Psoas muscle (tissue), 7 donors: ENCODE measurements at regions not wholly inside any gene's neighbourhood (a gene's known extent, or its start where the extent isn't known, plus 50 kb on each side); places are given as distances from the start of the nearest gene placed in this dataset.
"Not testable (repeated sequence)": the region's sequence is repeated elsewhere in the genome, so short reads cannot be mapped to it uniquely, and the experiment has no call there.

ENCODE experiments used
- ATAC-seq, 4 donors: fragments of 200-7000 bp; cut with Tn5 transposase; one replicate each; pipeline ENCODE4 v1.9.1; 2020; ENCODE audit warnings: moderate library complexity in 3 of 4, mild to moderate bottlenecking in 2 of 4
- DNase-seq, 2 donors: peaks; one replicate each; pipeline ENCODE4 v3.0.0-alpha.2; 2020
- H3K27ac ChIP-seq: fragments of 200-600 bp; one replicate; pipeline ENCODE4 v1.8.0; 2022
- H3K27me3 ChIP-seq, 3 donors: fragments of 200-600 bp in 1 of 3; one replicate each; pipeline versions ENCODE4 v1.6.1 to v1.8.0; 2013 to 2022; ENCODE audit warnings: low read length in 2 of 3, mild to moderate bottlenecking in 2 of 3, moderate library complexity in 1 of 3; ENCODE audit not compliant: insufficient read depth in 3 of 3
- H3K36me3 ChIP-seq, 2 donors: fragments of 200-600 bp in 1 of 2; one replicate each; pipeline versions ENCODE4 v1.6.1 to v1.8.0; 2013 to 2022; ENCODE audit warnings: low read depth in 1 of 2, mild to moderate bottlenecking in 1 of 2, moderate library complexity in 1 of 2; ENCODE audit not compliant: insufficient read depth in 1 of 2
- H3K4me1 ChIP-seq: fragments of 200-600 bp; one replicate; pipeline ENCODE4 v1.8.0; 2022
- H3K4me3 ChIP-seq: fragments of 200-600 bp; one replicate; pipeline ENCODE4 v1.8.0; 2022; ENCODE audit warnings: mild to moderate bottlenecking
- H3K9me3 ChIP-seq: fragments of 200-600 bp; one replicate; pipeline ENCODE4 v1.8.0; 2022
- WGBS, 3 donors: extraction: QIAGEN DNeasy Blood & Tissue Kit; methylation state at CpG; one replicate each; pipeline versions ENCODE4 v1.1.6 to v1.1.7; 2013; 5-methylcytosine and 5-hydroxymethylcytosine counted together
- intact Hi-C, 2 donors: fragments of 100-400 bp; cut with DNase I; formaldehyde crosslinking; loops; one replicate each; pipeline versions ENCODE4 v1.11.0 to v1.14.2; 2022
- TF ChIP-seq, protein P1 (sequence below): fragments of 200-600 bp; IDR thresholded peaks from one replicate; pipeline ENCODE4 v1.8.0; 2022; ENCODE audit warnings: antibody characterized with exemption
- donor health status: healthy with polysubstance abuse.
- donor health status: DM: no; HTN: no; CAD: no; lungs with moderate emphysema.
- donor health status: Bipolar disorder and iron deficiency.
- donor health status: healthy.
- donor health status: DM: yes; HTN: yes; CAD: no.
- donor health status: DM: no; HTN: no; CAD: no.
- donor health status: DM: yes; HTN: yes; CAD: no.

- Histone ChIP-seq H3K9me3 (no peaks in the 10 kb centered on the region), H3K27ac (no peak overlapping the region), H3K4me1 (no peaks in the 10 kb centered on the region), H3K27me3 (no peaks in the 10 kb centered on the region), H3K36me3 (no peaks in the 10 kb centered on the region), H3K4me3 (no peak overlapping the region)
- DNase-seq: no peak
- TF ChIP-seq, protein P1, sequence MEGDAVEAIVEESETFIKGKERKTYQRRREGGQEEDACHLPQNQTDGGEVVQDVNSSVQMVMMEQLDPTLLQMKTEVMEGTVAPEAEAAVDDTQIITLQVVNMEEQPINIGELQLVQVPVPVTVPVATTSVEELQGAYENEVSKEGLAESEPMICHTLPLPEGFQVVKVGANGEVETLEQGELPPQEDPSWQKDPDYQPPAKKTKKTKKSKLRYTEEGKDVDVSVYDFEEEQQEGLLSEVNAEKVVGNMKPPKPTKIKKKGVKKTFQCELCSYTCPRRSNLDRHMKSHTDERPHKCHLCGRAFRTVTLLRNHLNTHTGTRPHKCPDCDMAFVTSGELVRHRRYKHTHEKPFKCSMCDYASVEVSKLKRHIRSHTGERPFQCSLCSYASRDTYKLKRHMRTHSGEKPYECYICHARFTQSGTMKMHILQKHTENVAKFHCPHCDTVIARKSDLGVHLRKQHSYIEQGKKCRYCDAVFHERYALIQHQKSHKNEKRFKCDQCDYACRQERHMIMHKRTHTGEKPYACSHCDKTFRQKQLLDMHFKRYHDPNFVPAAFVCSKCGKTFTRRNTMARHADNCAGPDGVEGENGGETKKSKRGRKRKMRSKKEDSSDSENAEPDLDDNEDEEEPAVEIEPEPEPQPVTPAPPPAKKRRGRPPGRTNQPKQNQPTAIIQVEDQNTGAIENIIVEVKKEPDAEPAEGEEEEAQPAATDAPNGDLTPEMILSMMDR: no peak
- intact Hi-C loops: no loop called here
- ATAC-seq: no peak
- WGBS, 3 donors: 29 to 35% (median 35%) methylated on average over 1 of the region's 1 CpG
Observed at GRCh38 chr3:3301476-3301875, 122.0 kb upstream of the CRBN start.

DNA sequence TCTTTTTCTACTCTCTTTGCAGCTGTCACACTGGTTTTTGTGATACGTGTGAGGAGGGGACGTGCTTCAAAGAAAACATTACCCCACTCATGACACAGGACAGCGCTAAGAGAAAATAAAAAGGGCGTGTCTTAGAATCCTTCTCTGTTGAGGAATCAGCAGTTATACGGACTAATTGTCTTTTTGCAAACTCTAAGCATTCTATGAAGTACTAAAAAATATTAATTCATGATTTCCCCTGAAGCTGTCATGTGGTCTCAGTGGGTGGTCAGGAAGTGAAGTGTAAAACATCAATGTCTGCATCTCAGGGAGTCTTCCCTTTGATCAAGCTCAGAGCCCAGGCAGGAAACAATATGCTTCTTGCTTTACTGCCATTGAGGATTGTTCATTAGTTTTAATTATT, 117.5 kb upstream of the CRBN start:
- 36 to 50% (median 42%) methylated on average over 5 of the region's 5 CpGs for WGBS, 3 donors
- DNase-seq (no peak), ATAC-seq (no peak)
- no peak overlapping the region for H3K27ac ChIP-seq
- TF ChIP-seq, protein P1: no peak
- no peak overlapping the region for H3K4me3 ChIP-seq
- intact Hi-C loops: no loop called here
- H3K4me1 ChIP-seq: no peaks in the 10 kb centered on the region
- H3K36me3 ChIP-seq: no peaks in the 10 kb centered on the region
- H3K27me3 ChIP-seq: no peaks in the 10 kb centered on the region
- H3K9me3 ChIP-seq: no peaks in the 10 kb centered on the region

DNA sequence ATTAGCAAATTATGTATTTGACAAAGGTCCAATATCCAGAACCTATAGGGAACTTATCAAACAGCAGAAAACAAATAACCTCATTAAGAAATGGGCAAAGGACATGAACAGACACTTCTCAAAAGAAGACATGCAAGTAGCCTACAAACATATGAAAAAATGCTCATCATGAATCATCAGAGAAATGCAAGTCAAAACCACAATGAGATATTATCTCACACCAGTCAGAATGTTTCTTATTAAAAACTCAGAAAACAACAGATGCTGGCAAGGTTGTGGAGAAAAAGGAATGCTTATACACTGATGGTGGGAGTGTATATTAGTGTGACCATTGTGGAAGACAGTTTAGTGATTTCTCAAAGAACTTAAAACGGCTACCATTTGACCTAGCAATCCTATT, 116.1 kb upstream of the CRBN start:
- WGBS, 3 donors: 85 to 89% (median 87%) methylated on average over 1 of the region's 1 CpG
- TF ChIP-seq, protein P1: no peak

DNA sequence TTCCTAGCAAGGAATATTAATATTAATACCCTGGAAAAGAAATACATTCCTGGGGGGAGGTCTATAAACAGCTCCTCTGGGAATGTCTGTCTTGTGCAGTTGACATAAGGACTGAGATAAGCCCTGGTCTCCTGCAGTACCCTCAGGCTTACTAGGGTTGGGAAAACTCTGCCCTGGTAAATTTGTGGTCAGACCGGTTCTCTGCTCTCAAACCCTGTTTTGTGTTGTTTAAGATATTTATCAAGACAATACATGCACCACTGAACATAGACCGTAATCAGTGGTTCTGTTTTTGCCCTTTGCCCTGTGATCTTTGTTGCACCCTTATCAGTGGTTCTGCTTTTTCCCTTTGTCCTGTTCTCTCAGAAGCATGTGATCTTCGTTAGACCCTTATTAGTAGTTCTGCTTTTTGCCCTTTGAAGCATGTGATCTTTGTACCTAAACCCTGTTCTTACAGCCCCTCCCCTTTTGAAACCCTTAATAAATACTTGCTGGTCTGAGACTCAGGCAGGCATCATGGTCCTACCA, 112.3 kb upstream of the CRBN start:
- H3K27me3 ChIP-seq, ATAC-seq, H3K4me1 ChIP-seq, H3K36me3 ChIP-seq, DNase-seq, H3K4me3 ChIP-seq, H3K27ac ChIP-seq, H3K9me3 ChIP-seq, intact Hi-C loops: not testable (repeated sequence)
- WGBS, 3 donors: 89% methylated on average over 3 of the region's 3 CpGs

More for the DNA sequence above, 116.1 kb upstream of the CRBN start:
- Histone ChIP-seq H3K27me3 (no peaks in the 10 kb centered on the region), H3K9me3 (no peaks in the 10 kb centered on the region), H3K4me1 (no peaks in the 10 kb centered on the region), H3K36me3 (no peaks in the 10 kb centered on the region), H3K4me3 (no peak overlapping the region), H3K27ac (no peak overlapping the region)
- DNase-seq (no peak), ATAC-seq (no peak)
- intact Hi-C loops: no loop called here

- no peaks in the 10 kb centered on the region for H3K36me3 ChIP-seq
- no peak overlapping the region for H3K4me3 ChIP-seq
- no peaks in the 10 kb centered on the region for H3K4me1 ChIP-seq
- ATAC-seq (no peak), DNase-seq (no peak)
- H3K9me3 ChIP-seq: no peaks in the 10 kb centered on the region
- H3K27ac ChIP-seq: no peak overlapping the region
- TF ChIP-seq, protein P1: no peak
- H3K27me3 ChIP-seq: no peaks in the 10 kb centered on the region
- intact Hi-C loops: no loop called here
Observed at GRCh38 chr3:3288255-3288654, 108.8 kb upstream of the CRBN start.
